ENCODE measurements at regions not wholly inside any gene's neighbourhood (a gene's known extent, or its start where the extent isn't known, plus 50 kb on each side); places are given as distances from the start of the nearest gene placed in this dataset.
"Not testable (repeated sequence)": the region's sequence is repeated elsewhere in the genome, so short reads cannot be mapped to it uniquely, and the experiment has no call there.

DNA sequence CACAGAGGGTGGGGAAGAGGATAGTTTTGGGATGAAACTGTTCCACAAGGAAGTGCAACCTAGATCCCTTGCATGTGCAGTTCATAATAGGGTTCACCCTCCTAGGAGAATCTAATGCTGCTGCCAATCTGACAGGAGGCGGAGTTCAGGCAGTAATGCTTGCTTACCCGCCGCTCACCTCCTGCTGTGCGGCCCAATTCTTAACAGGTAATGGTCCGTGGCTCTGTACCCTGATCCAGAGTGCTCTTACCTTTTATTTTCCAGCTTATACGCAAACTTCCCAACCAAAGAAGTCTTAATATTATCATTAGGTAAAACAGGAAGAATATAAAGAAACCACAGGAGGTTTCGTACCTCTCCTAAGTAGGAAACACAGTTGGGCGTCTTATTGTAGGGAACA is 82.7 kb upstream of the CD302 start:
- DNase-seq: no peak

DNA sequence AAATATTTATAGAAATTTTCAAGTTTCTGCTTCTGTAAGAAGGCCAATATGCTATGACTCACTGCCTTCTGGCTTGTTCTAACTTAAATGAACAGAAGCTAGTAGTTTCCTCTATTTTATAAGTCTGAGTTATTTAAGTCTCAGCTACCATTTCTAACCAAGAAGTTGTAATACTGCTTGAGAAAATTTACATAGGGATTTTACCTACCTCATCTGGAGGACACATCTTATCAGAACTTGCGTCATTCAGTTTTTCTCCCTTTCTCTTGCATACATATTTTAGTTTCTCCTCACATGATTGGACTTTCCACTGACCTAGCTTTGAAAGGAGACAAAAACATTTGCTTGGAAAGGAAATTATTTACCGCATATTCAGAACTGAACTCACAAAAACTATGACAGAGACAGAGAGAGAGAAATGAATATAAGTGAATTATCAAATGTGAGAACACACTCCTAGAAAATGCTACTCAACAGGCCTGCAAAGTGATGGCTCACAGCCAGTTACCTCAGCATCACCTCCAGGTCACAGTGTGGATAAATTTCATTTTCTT is 81.1 kb upstream of the CD302 start:
- peak; percentile 58 for DNase-seq

DNA sequence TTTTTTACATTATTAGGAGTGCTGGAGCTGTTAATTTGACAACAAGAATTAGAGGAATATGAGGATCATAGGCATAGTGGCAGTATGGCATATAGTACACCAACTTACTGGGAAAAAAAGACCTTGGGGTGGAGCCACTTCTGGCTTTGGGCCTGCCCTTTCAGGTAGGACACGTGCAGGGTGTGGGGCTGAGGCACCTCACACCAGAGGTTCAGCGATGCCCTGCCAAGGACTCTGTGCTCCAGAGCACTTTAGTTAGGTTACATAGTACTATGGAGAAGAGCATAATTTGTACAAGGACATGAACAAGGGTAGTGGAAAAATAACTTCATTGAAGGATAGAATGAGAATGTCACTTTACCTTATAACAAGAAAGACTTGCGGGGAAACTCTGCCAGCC is 77.1 kb upstream of the CD302 start:
- no peak for DNase-seq

DNA sequence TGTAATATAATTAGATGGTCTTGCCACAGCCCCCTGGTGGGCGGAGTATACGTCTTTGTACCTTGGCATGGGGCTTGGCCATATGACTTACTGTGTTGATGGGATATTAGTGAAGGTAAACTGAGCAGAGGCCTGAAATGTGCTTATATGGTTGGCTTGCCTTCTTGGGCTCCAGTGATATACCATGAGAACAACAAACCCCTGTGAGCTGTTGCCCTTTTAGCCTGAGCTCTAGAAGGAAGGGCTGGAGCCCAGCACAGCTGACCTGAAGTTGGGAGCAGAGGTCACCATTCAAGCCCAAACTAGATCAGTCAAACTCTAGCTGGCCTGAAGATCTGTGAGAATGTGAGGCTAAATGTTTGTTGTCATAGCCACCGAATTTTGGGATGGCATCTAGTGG is 75.2 kb upstream of the CD302 start:
- no peak for DNase-seq

DNA sequence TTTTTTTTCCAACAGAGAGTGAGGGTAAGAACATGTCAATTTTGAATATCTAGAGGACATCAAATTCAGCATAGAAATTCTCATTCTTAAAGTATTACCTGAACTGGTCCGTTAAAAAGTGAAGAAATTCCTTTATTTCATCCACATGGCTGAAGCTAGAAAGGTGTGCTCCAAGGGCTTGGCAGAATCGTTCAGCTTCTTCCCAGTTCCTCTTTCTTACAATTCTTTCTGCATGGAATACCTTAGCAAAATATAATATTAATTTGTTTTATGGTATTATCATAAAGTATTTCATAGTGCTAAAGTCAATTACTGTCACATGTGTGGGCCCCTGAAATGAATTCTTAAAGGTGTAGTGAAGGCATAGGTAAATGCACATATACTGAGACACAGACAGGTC is 74.3 kb upstream of the CD302 start:
- DNase-seq: no peak

DNA sequence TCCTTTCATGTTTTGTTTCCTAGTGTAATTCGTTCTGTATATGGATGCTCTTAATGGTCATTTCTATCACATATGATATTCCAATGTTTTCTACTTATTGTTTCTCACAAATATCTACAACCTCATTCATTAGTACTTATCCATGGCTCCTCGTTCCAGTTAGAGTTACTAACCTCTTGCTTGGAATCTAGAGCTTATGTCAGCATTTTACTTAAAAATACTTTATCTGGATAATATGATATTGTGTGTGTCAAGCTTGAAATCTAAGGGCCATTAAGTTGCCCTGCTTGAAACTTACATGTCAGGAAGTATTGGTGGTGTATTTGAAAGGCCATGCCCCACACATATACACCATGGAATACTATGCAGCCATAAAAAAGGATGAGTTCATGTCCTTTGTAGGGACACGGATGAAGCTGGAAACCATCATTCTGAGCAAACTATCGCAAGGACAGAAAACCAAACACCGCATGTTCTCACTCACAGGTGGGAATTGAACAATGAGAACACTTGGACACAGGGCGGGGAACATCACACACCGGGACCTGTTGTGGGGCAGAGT is 70.7 kb upstream of the CD302 start:
- not testable (repeated sequence) for DNase-seq

DNA sequence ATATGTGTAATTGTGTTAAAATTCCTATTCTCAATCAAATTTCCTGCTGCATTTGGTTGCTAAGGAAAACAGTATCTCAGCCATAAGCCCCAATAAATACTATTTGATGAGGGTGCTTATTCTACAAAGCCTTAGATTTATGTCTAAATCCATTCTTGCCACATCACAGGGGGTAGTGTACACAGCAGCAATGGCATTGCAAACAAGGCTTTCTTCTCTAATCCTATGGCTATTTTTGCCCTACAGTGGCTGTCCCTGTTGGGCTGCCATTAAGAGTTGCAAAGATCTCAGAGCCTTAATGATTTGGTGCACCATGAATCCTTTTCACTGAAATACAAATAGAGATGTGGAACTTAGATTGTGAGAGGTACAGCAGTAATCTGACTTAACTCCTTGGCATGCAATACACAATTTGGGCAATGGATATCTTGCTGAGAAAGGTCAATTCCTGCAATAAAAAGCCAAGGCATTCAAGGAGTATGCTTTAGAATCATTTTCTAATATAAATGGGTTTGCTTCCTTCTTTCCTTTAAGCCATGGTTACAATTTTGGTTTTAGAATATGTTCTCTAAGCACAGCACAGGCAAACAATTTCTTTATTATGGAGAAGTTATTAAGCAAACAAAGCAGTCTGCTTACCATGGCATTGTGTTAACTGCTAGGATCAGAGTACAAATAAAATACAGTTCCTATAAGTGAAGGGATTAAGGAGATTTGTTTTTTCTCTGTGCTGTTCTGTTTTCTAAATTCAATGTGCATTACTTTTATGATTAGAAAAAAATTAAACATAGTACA is 69.8 kb upstream of the CD302 start:
- DNase-seq: no peak

DNA sequence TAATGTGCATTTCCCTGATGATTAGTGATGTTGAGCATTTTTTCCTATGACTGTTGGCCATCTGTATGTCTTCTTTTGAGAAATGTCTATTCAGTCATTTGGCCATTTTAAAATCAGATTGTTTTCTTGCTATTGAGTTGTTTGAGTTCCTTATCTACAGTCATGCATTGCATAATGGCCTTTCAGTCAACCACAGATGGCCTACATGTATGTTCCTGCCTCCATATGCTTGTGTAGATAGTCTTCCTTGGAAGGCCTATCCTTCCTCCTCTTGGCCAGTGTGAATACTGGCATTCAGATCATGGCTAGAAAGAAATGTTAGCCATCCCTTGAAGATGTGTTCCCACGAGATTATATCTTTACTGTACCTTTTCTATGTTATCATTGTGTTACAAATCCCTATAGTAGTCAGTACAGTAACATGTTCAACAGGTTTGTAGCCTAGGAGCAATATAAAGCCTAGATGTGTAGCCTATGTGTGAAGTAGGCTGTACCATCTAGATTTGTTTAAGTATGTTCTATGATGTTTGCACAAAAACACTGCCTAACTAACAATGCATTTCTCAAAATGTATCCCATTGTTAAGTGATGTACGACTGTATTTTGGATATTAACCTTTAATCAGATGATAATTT is 65.6 kb upstream of the CD302 start:
- no peak for DNase-seq

DNA sequence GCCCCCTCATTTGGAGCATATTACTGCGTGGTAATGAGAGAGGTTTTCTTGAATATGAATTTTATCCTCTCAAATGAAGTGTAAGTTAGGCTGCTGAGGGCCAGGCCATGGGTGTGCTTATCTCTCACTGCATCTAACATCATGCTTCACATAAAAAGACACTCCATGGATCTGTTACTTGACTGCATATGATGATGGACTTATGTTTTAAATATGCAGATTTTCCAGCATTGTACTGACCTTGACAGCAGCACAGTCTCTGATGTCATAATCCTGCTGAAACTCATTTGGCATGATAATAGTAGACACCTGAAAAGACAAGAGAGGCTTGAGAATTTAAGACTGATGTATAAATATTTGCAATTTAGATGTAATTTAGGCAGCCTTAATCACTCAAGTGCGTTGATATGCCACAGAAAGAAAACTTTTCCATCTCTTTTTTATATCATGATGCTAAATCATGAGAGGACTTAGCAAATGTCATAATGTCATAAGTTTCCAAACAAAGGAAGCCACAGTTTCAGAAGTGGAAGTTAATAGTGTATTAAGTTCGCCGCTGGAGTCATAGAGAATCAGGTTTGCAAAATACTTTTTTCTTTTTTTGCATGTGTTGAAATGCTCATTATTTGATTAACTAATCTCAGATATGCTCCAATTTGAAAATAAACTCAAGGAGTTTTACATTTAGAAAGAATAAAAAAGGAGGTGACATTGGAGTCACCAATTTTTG is 62.7 kb upstream of the CD302 start:
- no peak for DNase-seq

DNA sequence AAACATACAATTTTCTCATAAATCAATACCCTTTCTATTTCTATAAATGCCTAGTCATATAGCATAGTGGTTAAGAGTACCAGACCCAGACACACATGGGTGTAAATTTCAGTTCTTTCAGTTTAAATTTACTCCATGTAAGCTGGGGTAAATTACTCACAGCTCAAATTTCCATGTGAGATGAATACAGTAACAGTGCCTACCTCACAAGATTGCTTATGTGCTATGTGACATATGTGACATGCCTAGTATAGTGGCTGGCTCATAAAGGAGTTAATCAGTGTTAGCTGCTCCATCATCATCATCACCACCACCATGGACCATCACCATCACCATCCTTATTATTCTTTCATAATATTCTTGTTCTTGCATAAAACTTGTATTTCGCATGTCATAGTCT is 61.6 kb upstream of the CD302 start:
- DNase-seq: no peak

DNA sequence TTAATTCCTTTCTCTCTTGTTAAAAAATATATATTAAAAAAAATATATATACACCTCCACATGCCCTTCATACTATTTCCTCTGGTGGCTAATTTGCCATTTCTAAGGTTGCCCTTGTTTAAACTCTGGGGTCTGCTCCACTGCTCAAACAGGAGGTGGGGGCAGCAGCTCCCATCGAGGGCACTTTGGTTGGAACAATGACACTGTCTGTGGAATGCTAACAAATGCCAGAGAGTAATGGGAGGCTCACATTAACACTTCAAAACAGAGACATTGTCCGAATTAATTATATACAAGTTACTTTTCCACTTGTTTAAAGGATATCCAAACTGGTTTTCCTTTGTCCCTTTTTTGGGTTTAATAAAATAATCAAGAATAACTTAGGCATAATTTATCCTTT is 58.8 kb upstream of the CD302 start:
- no peak for DNase-seq

DNA sequence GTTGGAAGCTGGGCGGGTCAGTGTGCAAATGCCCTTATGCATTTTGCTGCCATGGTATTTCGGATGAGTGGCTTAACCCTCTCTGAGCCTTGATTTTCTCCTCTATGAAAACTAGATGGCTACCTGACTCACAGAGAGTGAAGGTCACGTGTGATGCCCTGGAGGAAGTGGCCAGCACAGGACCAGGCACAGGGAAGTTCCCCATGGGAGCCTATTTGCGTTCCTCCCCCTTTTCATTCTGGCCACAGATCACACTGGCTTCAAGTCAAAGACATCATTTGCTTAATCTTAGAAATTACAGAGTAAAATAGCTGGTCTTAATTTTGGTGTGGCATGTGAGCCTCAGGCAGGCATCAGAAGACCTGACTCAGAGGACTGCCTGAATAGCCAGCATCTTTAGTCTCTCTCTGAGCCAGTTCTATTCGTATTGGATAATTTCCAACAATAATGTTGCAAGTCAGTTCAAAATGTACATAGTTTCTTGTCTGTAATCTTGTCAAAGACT is 57.6 kb upstream of the CD302 start:
- no peak for DNase-seq

DNA sequence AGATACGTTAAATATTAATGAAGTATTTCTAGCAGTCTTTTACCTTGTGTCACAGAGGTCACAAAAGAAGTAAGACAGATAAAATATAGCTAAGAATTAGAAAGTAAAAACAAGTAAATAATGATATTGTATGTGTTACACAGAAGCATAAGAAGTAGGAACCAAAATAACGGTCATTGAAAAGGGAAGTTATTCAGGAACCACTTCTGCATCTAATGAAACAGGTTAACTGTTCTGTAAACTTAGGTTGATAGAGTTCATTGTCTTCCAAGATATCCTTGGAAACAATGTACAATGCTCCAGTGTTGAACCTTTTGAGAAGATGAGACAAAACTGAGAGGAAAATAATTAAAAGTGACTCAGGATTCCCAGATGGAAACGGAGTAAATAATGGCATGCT is 57.1 kb upstream of the CD302 start:
- no peak for DNase-seq

DNA sequence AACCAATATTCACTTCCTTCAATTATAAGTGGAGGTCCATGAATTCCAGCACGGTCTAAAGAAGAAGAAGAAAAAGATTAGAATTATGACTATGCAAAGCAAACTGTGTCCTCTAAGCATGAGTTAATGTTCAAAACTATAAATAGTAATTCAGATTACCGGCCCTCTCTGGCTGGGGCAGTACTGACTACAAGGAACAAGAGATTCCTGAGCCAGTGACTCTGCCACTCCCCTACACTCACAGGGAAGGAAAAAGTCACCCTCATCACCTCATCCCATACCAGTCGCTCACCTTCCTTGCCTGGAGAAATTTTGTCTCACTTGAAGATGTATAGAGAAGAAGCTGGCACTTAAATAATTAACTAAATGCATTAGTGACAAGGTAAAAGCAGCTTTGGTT is 56.5 kb upstream of the CD302 start:
- no peak for DNase-seq

DNA sequence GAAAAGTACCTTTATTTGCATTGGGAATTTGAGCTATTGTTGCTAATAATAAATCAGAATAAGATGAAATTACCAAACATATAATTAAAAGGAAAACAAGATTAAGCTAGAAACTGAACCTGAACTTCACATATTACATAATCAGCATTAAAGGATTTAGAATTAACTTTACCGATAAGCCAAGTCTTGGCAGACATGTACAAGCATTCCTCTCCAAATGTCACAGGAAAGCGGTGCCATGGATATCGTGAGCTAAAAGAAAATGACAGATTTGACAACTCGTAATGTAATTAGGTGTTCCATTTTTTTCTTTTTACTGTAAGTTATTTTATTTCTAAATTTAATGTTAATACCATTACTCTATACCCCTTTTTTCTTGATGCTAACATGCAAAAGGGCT is 55.1 kb upstream of the CD302 start:
- no peak for DNase-seq

DNA sequence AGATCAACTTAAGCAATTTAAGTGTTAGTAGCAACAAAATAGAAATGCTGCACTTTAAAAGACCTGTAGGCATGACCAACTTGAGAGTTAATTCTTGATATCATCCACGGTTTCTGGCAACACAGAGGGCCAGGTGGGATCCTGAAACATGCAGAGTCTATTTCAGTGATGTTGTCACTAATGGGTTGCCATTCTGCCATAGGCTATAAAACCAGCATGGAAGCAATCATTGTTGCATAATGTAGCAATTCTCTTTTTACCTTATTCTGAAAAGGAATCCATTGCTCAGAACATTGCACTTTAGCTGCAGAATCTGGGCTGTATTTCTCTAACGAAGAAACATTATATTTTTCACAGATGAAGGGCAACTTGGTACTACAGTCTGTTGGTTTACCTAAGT is 53.9 kb upstream of the CD302 start:
- no peak for DNase-seq

DNA sequence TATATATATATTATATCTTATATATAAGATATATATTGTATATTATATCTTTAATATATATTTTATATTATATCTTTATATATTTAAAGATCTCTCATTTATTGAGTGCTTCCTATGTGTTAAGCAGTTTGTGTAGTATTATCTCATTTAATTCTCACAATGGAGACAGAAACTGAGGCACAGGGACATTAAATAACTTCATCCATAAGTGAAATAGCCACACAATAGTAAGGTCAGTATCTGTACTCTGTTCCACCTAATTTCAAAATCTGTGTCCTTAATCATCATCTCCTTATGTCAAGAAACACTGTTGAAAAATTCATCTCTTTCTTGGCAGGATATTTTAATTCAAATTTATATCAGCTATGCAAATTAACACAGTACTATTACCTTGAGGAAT is 52.8 kb upstream of the CD302 start:
- DNase-seq: no peak

DNA sequence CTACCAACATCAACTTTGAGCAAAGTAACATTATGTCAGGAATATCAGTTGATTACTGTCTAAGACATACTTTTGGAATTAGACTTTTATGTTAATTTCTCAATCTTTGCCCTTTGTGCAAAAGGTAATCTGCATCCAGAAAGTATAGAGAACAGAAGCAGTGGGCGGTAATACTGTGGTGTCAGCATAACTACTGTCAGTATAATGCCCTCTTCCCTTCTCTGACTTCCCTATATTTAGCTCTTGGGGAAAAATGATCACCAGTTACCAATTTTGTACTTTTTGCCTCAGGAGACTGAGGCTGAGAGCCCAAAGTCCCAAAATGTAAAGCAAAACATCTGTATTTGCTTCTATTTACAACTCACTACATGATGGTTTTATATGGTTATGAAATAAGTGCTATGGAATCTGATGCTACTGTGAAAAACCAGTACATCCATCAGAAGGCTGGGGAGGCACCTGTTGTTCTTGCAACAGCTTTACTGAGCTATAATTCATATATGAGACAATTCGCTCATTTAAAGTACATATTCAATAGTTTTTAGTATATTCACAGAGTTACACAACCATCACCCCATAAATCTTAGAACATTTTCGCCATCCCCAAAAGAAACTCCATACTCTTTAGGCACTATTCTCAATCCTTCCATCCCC is 51.3 kb upstream of the CD302 start:
- no peak for DNase-seq
